D341Med (cell line): ENCODE measurements at regions not wholly inside any gene's neighbourhood (a gene's known extent, or its start where the extent isn't known, plus 50 kb on each side); places are given as distances from the start of the nearest gene placed in this dataset.

ENCODE experiments used
- DNase-seq: peaks from one replicate; pipeline ENCODE4 v3.0.0; 2012; ENCODE audit warnings: low spot score

- no peak for DNase-seq
Observed at GRCh38 chr6:169944415-169944814, 193.0 kb downstream of the ERMARD start.

- no peak for DNase-seq
Observed at GRCh38 chr6:169944061-169944337, 192.6 kb downstream of the ERMARD start.

GRCh38 chr6:169943241-169944060 is 192.0 kb downstream of the ERMARD start:
- DNase-seq, result no peak

GRCh38 chr6:169942173-169942572 is 190.8 kb downstream of the ERMARD start:
- DNase-seq, result no peak

GRCh38 chr6:169940481-169941271 is 189.3 kb downstream of the ERMARD start:
- no peak for DNase-seq

GRCh38 chr6:169939554-169940164 is 188.2 kb downstream of the ERMARD start:
- no peak for DNase-seq

GRCh38 chr6:169938731-169939130 is 187.3 kb downstream of the ERMARD start:
- DNase-seq, result no peak

- no peak for DNase-seq
Observed at GRCh38 chr6:169938262-169938701, 186.9 kb downstream of the ERMARD start.

- no peak for DNase-seq
Observed at GRCh38 chr6:169937389-169938261, 186.2 kb downstream of the ERMARD start.

- DNase-seq, result no peak
Observed at GRCh38 chr6:169936355-169936975, 185.0 kb downstream of the ERMARD start.

- DNase-seq, result no peak
Observed at GRCh38 chr6:169935861-169936260, 184.4 kb downstream of the ERMARD start.

- no peak for DNase-seq
Observed at GRCh38 chr6:169935348-169935718, 183.9 kb downstream of the ERMARD start.

GRCh38 chr6:169934699-169935347 is 183.4 kb downstream of the ERMARD start:
- no peak for DNase-seq

- DNase-seq, result no peak
Observed at GRCh38 chr6:169933839-169934698, 182.6 kb downstream of the ERMARD start.

- DNase-seq, result no peak
Observed at GRCh38 chr6:169933251-169933821, 181.9 kb downstream of the ERMARD start.

- DNase-seq, result no peak
Observed at GRCh38 chr6:169932491-169932890, 181.1 kb downstream of the ERMARD start.

GRCh38 chr6:169931261-169931660 is 179.8 kb downstream of the ERMARD start:
- DNase-seq, result no peak

- no peak for DNase-seq
Observed at GRCh38 chr6:169930799-169931198, 179.4 kb downstream of the ERMARD start.

GRCh38 chr6:169927711-169928110 is 176.3 kb downstream of the ERMARD start:
- no peak for DNase-seq
